K562 (cell line): ENCODE measurements at regions not wholly inside any gene's neighbourhood (a gene's known extent, or its start where the extent isn't known, plus 50 kb on each side); places are given as distances from the start of the nearest gene placed in this dataset.

Experiments used
- CTCF ChIP-seq, 3 experiments: IDR thresholded peaks in 2 of 3; conservative IDR thresholded peaks in 1 of 3; 2 replicates each; pipeline ENCODE4 v1.5.1; 2011 to 2012; ENCODE audit warnings: low read length in 3 of 3, mild to moderate bottlenecking in 3 of 3, control low read depth in 2 of 3, improper control_type of control experiment in 1 of 3, inconsistent platforms in 1 of 3, low read depth in 1 of 3, mixed read lengths in 1 of 3, moderate library complexity in 1 of 3; ENCODE audit not compliant: insufficient read depth in 2 of 3
- EP300 ChIP-seq: IDR thresholded peaks from 2 replicates; pipeline ENCODE4 v1.6.1; 2012; ENCODE audit warnings: low read length, improper control_type of control experiment
- HNRNPK ChIP-seq: fragments of 200-400 bp; formaldehyde crosslinking; IDR thresholded peaks from one replicate; pipeline ENCODE4 v1.6.1; 2018; ENCODE audit warnings: mild to moderate bottlenecking, low read depth, low read length; ENCODE audit not compliant: poor library complexity, severe bottlenecking
- RFX1 ChIP-seq: fragments of 450-650 bp; IDR thresholded peaks from 2 replicates; pipeline ENCODE4 v1.6.1; 2016; ENCODE audit warnings: mild to moderate bottlenecking, moderate library complexity
- TAF1 ChIP-seq: IDR thresholded peaks from 2 replicates; pipeline ENCODE4 v1.6.1; 2011; ENCODE audit warnings: mild to moderate bottlenecking, low read length, moderate library complexity; ENCODE audit not compliant: insufficient read depth, control insufficient read depth, severe bottlenecking; ENCODE audit errors: extremely low read depth
- THAP7 ChIP-seq: fragments of 250-450 bp; sonication (Bioruptor Pico); IDR thresholded peaks from 2 replicates; pipeline ENCODE4 v1.5.0; 2021
- ZKSCAN3 ChIP-seq: fragments of 250-450 bp; sonication (Bioruptor Pico); IDR thresholded peaks from 2 replicates; pipeline ENCODE4 v1.4.0; 2020
- TF ChIP-seq, protein P1 (sequence below): fragments of 250-450 bp; sonication (Bioruptor Pico); IDR thresholded peaks from 2 replicates; pipeline ENCODE4 v1.5.0; 2021
- TF ChIP-seq, protein P2 (sequence below): fragments of 450-650 bp; formaldehyde crosslinking; IDR thresholded peaks from 2 replicates; pipeline ENCODE4 v1.4.0; 2022; ENCODE audit warnings: missing genetic modification characterization

GRCh38 chr9:129394886-129395279 lies 216.8 kb upstream of the IER5L start:
- no peak for TF ChIP-seq ZKSCAN3 (CRISPR knock-in tag)
- TF ChIP-seq HNRNPK, result no peak
- TF ChIP-seq, protein P1, sequence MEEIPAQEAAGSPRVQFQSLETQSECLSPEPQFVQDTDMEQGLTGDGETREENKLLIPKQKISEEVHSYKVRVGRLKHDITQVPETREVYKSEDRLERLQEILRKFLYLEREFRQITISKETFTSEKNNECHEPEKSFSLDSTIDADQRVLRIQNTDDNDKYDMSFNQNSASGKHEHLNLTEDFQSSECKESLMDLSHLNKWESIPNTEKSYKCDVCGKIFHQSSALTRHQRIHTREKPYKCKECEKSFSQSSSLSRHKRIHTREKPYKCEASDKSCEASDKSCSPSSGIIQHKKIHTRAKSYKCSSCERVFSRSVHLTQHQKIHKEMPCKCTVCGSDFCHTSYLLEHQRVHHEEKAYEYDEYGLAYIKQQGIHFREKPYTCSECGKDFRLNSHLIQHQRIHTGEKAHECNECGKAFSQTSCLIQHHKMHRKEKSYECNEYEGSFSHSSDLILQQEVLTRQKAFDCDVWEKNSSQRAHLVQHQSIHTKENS, result no peak
- TF ChIP-seq, protein P2, sequence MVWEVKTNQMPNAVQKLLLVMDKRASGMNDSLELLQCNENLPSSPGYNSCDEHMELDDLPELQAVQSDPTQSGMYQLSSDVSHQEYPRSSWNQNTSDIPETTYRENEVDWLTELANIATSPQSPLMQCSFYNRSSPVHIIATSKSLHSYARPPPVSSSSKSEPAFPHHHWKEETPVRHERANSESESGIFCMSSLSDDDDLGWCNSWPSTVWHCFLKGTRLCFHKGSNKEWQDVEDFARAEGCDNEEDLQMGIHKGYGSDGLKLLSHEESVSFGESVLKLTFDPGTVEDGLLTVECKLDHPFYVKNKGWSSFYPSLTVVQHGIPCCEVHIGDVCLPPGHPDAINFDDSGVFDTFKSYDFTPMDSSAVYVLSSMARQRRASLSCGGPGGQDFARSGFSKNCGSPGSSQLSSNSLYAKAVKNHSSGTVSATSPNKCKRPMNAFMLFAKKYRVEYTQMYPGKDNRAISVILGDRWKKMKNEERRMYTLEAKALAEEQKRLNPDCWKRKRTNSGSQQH (CRISPR knock-in tag), result no peak
- no peak for TF ChIP-seq EP300
- no peak for TF ChIP-seq RFX1
- TF ChIP-seq TAF1, result no peak
- no peak for TF ChIP-seq CTCF (IDR thresholded peaks at IDR 0.05 in 2 of 3, conservative IDR thresholded peaks at IDR 0.05 in 1 of 3; ENCODE audit: insufficient read depth in 2 of 3, low read depth in 1 of 3, low read length in 3 of 3)
- no peak for TF ChIP-seq THAP7
